A549 (cell line): ENCODE measurements at regions not wholly inside any gene's neighbourhood (a gene's known extent, or its start where the extent isn't known, plus 50 kb on each side); places are given as distances from the start of the nearest gene placed in this dataset.
A peak's percentile ranks its signal among the peaks of the same experiment; 100 is the strongest.

Source experiments
- ATAC-seq, 2 experiments: fragments of 200-7000 bp in 1 of 2; fragments of >200 bp in 1 of 2; cut with Nextera tagmentation in 1 of 2; cut with Tn5 transposase in 1 of 2; 3 replicates each; pipeline versions ENCODE4 v1.8.0 to v1.9.1; 2018 to 2020; ENCODE audit warnings: mild to moderate bottlenecking in 1 of 2, moderate library complexity in 1 of 2
- CTCF ChIA-PET: fragments of 300-600 bp; sonication (Branson Sonifier 250); formaldehyde crosslinking; extraction: SDS; loops from one replicate; lab custom pipeline; 2021; ENCODE audit warnings: antibody characterized with exemption, inconsistent platforms; lab: Yijun Ruan, JAX
- POLR2A ChIA-PET: fragments of 350-600 bp; formaldehyde crosslinking; extraction: SDS; loops from one replicate; lab custom pipeline; 2021; ENCODE audit warnings: antibody characterized with exemption, inconsistent platforms; lab: Yijun Ruan, JAX
- DNase-seq, 2 experiments: peaks; one replicate each; pipeline versions ENCODE4 v3.0.0 to v3.0.0-alpha.2; 2011 to 2016; ENCODE audit warnings: low read depth in 1 of 2, low spot score in 1 of 2
- FAIRE-seq: peaks from 2 replicates; lab custom pipeline; 2011; peaks lifted over from hg19 to GRCh38; lab: Jason Lieb, UNC
- H3K27ac ChIP-seq, 2 experiments: fragments of >200 bp; sonication (Bioruptor Twin); formaldehyde crosslinking; 3 replicates each; pipeline ENCODE4 v1.5.1; 2016 to 2017
- H3K4me1 ChIP-seq: fragments of >200 bp; sonication (Bioruptor Twin); formaldehyde crosslinking; 3 replicates; pipeline ENCODE4 v1.6.1; 2016
- H3K4me2 ChIP-seq: fragments of >200 bp; sonication (Bioruptor Twin); formaldehyde crosslinking; 3 replicates; pipeline ENCODE4 v1.6.1; 2016
- H3K4me3 ChIP-seq: fragments of >200 bp; sonication (Bioruptor Twin); formaldehyde crosslinking; 3 replicates; pipeline ENCODE4 v1.5.1; 2016
- H3K9me3 ChIP-seq: fragments of >200 bp; sonication (Bioruptor Twin); formaldehyde crosslinking; 3 replicates; pipeline ENCODE4 v1.6.1; 2016
- CHD4 ChIP-seq: fragments of 200-600 bp; sonication (generic); IDR thresholded peaks from 2 replicates; pipeline ENCODE4 v1.6.1; 2016; ENCODE audit warnings: antibody characterized with exemption, mild to moderate bottlenecking, borderline replicate concordance
- EP300 ChIP-seq, 2 experiments: fragments of >200 bp; sonication (Bioruptor Twin); formaldehyde crosslinking; IDR thresholded peaks; 2 replicates in 1 of 2; 3 replicates in 1 of 2; pipeline ENCODE4 v1.6.1; 2016 to 2017
- FOSB ChIP-seq: fragments of 250-450 bp; sonication (Bioruptor Pico); IDR thresholded peaks from 2 replicates; pipeline ENCODE4 v1.5.0; 2020; ENCODE audit warnings: mild to moderate bottlenecking, moderate library complexity
- FOXS1 ChIP-seq: fragments of 250-450 bp; sonication (Bioruptor Pico); IDR thresholded peaks from 2 replicates; pipeline ENCODE4 v1.5.0; 2020; ENCODE audit warnings: mild to moderate bottlenecking, moderate library complexity
- JUN ChIP-seq, 2 experiments: fragments of >200 bp; sonication (Bioruptor Twin); formaldehyde crosslinking; IDR thresholded peaks; 2 replicates in 1 of 2; 3 replicates in 1 of 2; pipeline ENCODE4 v1.6.1; 2016 to 2017
- KDM5A ChIP-seq: fragments of 200-600 bp; sonication (generic); IDR thresholded peaks from 2 replicates; pipeline ENCODE4 v1.6.1; 2016; ENCODE audit warnings: antibody characterized with exemption, mild to moderate bottlenecking
- NPAS2 ChIP-seq: fragments of 250-450 bp; sonication (Bioruptor Pico); IDR thresholded peaks from 2 replicates; pipeline ENCODE4 v1.8.0; 2022; ENCODE audit warnings: mild to moderate bottlenecking, moderate library complexity, borderline replicate concordance
- PBX3 ChIP-seq: IDR thresholded peaks from 2 replicates; pipeline ENCODE4 v1.6.1; 2012
- RFX5 ChIP-seq: fragments of 450-650 bp; IDR thresholded peaks from 2 replicates; pipeline ENCODE4 v1.7.1; 2014; ENCODE audit warnings: antibody characterized with exemption, mild to moderate bottlenecking, moderate library complexity
- RNF2 ChIP-seq: fragments of 200-600 bp; sonication (generic); IDR thresholded peaks from 2 replicates; pipeline ENCODE4 v1.6.1; 2016; ENCODE audit warnings: low read depth, mild to moderate bottlenecking, antibody characterized with exemption, moderate library complexity, borderline replicate concordance
- SMC3 ChIP-seq: fragments of >200 bp; sonication (Bioruptor Twin); formaldehyde crosslinking; IDR thresholded peaks from 3 replicates; pipeline ENCODE4 v1.6.1; 2018; ENCODE audit warnings: inconsistent platforms
- TFCP2L1 ChIP-seq: fragments of 250-450 bp; sonication (Bioruptor Pico); IDR thresholded peaks from 2 replicates; pipeline ENCODE4 v1.5.0; 2021; ENCODE audit warnings: mild to moderate bottlenecking
- TP53 ChIP-seq: fragments of 250-450 bp; sonication (Bioruptor Pico); IDR thresholded peaks from 2 replicates; pipeline ENCODE4 v1.5.0; 2021; ENCODE audit warnings: mild to moderate bottlenecking, moderate library complexity
- WGBS: methylation state at CpG from one replicate; pipeline ENCODE4 v1.1.6; 2017; ENCODE audit errors: missing lambda C conversion rate; 5-methylcytosine and 5-hydroxymethylcytosine counted together
- TF ChIP-seq, protein P1 (sequence below): fragments of 250-450 bp; sonication (Bioruptor Pico); IDR thresholded peaks from 2 replicates; pipeline ENCODE4 v1.5.0; 2020; ENCODE audit warnings: low read depth, mild to moderate bottlenecking, moderate library complexity

DNA sequence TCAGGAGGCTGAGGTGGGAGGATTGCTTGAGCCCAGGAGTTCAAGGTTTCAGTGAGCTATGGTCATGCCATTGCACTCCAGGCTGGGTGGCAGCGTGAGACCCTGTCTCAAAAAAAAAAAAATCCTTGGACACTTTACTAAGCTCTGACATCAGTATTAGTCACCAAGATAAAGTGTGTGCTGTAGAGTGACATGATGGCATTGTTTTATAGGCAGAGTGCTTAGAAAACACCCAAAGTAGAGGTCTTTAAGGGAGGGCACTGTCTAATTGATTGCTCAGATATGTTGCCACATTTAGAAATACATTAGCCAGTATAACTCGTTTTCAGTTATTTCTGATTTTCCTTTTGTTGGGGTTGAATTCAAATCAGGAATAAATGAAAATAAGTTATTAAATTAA is 235.9 kb downstream of the REEP3 start:
- CTCF ChIA-PET, result interaction anchor here (1.3 kb wide), 2 partner anchors 37 to 63 kb away, joined by 4 to 7 read pairs; no protein-coding TSS in a partner anchor

DNA sequence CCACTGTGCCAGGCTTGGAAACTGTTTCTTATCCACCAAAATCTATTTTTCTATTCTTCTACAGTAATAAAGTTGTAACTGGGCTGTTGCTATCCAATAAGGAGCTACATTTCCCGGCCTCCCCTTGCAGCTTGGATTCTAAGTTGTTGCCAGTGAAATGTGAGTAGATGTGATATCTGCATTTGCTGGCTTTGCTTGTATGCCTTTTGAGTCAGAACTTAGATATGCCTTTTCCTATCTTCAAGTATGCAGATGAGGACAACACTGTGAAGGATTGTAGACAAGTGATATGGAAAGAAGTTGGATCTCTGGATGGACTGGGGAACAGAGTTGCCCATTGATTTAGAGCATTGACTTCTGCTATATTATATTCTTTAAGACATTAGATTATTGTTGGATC is 236.9 kb downstream of the REEP3 start:
- CTCF ChIA-PET, result interaction anchor here (1.3 to 1.8 kb wide), 3 partner anchors 9 to 38 kb away, joined by 4 to 7 read pairs (median 5); no protein-coding TSS in a partner anchor
- Histone ChIP-seq H3K4me3 (no peak overlapping the region), H3K27ac (no peak overlapping the region), H3K9me3 (no peaks in the 10 kb centered on the region), H3K4me1 (peaks cover 8% of the 10 kb centered on the region; the same call in 2 of the 3 replicates), H3K4me2 (no peak overlapping the region)
- FAIRE-seq (no peak), ATAC-seq (no peak), DNase-seq (no peak)
- TF ChIP-seq JUN (IDR thresholded peaks at IDR 0.05), result no peak
- TF ChIP-seq FOXS1 (CRISPR knock-in tag), result no peak
- 89% methylated on average over 1 of the region's 1 CpG for WGBS
- POLR2A ChIA-PET, result no interaction called here

More for the DNA sequence above, 235.9 kb downstream of the REEP3 start:
- DNase-seq (no peak), FAIRE-seq (no peak), ATAC-seq (no peak)
- Histone ChIP-seq H3K4me1 (peaks cover 8% of the 10 kb centered on the region; the same call in 2 of the 3 replicates), H3K4me3 (no peak overlapping the region), H3K9me3 (no peaks in the 10 kb centered on the region), H3K27ac (no peak overlapping the region), H3K4me2 (0 out of 3 replicates have a peak overlapping the region, but pooled peaks have one; percentile 9)
- TF ChIP-seq FOSB, result no peak
- TF ChIP-seq TFCP2L1 (CRISPR knock-in tag), result no peak
- TF ChIP-seq, protein P1, sequence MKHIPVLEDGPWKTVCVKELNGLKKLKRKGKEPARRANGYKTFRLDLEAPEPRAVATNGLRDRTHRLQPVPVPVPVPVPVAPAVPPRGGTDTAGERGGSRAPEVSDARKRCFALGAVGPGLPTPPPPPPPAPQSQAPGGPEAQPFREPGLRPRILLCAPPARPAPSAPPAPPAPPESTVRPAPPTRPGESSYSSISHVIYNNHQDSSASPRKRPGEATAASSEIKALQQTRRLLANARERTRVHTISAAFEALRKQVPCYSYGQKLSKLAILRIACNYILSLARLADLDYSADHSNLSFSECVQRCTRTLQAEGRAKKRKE (CRISPR knock-in tag), result no peak
- TF ChIP-seq KDM5A, result no peak
- TF ChIP-seq TP53 (CRISPR knock-in tag), result no peak
- no peak for TF ChIP-seq EP300 (IDR thresholded peaks at IDR 0.05)
- no peak for TF ChIP-seq SMC3
- no peak for TF ChIP-seq RNF2
- no peak for TF ChIP-seq NPAS2 (CRISPR knock-in tag)
- POLR2A ChIA-PET, result no interaction called here
- 9% methylated on average over 2 of the region's 2 CpGs for WGBS

DNA sequence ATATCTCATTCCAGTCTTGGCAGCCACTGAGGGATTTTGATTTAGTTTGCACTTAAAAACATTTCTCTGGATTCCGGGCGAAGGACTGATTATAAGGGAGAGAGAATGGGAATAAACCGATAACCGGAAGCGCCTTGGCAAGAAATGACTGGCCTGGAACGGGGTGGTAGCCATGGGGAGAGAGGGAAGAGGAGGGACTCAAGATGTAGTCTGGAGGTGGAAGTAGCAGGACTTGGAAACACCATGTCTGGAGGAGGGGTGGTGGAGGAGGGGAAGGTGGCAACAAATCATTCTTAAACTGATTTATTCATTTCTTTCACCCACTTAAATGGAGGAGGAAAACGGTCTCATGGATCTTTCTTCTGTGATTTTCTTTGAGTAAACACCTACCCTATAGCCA is 238.1 kb downstream of the REEP3 start:
- ChIA-PET CTCF (interaction anchor here (1.8 kb wide), 1 partner anchor 11 kb away, joined by 4 read pairs; no protein-coding TSS in a partner anchor), POLR2A (no interaction called here)
- TF ChIP-seq PBX3 (no peak), CHD4 (no peak), EP300 (IDR thresholded peaks at IDR 0.05) (no peak), NPAS2 (CRISPR knock-in tag) (no peak)
- H3K9me3 ChIP-seq, result no peaks in the 10 kb centered on the region
- no peak overlapping the region for H3K4me2 ChIP-seq
- 65% methylated on average over 7 of the region's 7 CpGs for WGBS
- H3K27ac ChIP-seq, result no peak overlapping the region
- ATAC-seq (no peak), FAIRE-seq (no peak), DNase-seq (no peak)
- no peak overlapping the region for H3K4me3 ChIP-seq
- peaks cover 8% of the 10 kb centered on the region; the same call in 2 of the 3 replicates for H3K4me1 ChIP-seq

GRCh38 chr10:63760034-63760707 is 239.0 kb downstream of the REEP3 start:
- POLR2A ChIA-PET, result no interaction called here
- Histone ChIP-seq H3K9me3 (no peaks in the 10 kb centered on the region), H3K27ac (no peak overlapping the region)
- FAIRE-seq, result no peak
- no peak for TF ChIP-seq RFX5
- TF ChIP-seq, all 56 proteins: peak for 0
- no peak for ATAC-seq
- H3K4me3 ChIP-seq, result no peak overlapping the region
- H3K4me2 ChIP-seq, result no peak overlapping the region
- CTCF ChIA-PET, result interaction anchor here (1.4 kb wide), 1 partner anchor 40 kb away, joined by 3 read pairs; no protein-coding TSS in a partner anchor
- 64% methylated on average over 5 of the region's 5 CpGs for WGBS
- H3K4me1 ChIP-seq, result peaks cover 8% of the 10 kb centered on the region; the same call in 2 of the 3 replicates
- no peak for DNase-seq
